Activated T-cell treated with anti-CD3 and anti-CD28 coated beads, Interleukin-2, amount 50 U/mL, for 72 hours (primary cell): ENCODE measurements at regions not wholly inside any gene's neighbourhood (a gene's known extent, or its start where the extent isn't known, plus 50 kb on each side); places are given as distances from the start of the nearest gene placed in this dataset.
"Not testable (repeated sequence)": the region's sequence is repeated elsewhere in the genome, so short reads cannot be mapped to it uniquely, and the experiment has no call there.

Source experiments
- ATAC-seq, 2 donors: fragments of 150-1000 bp; cut with Tn5 transposase; replicated peaks in 1 of 2; 2 replicates each; pipeline ENCODE4 v1.10.0; 2021; ENCODE audit warnings: moderate library complexity in 2 of 2, mild to moderate bottlenecking in 1 of 2
- DNase-seq, 2 donors: peaks; one replicate each; pipeline ENCODE4 v3.0.0; 2021 to 2022; ENCODE audit warnings: mixed read lengths in 1 of 2
- H3K27ac Mint-ChIP-seq: one replicate; pipeline ENCODE4 v1.8.0; 2022; ENCODE audit warnings: mild to moderate bottlenecking, moderate library complexity, mixed read lengths
- H3K27me3 Mint-ChIP-seq: one replicate; pipeline ENCODE4 v1.8.0; 2022; ENCODE audit warnings: low read depth, mixed read lengths
- H3K36me3 Mint-ChIP-seq, 2 donors: one replicate each; pipeline ENCODE4 v1.8.0; 2022; ENCODE audit warnings: mixed read lengths in 2 of 2, mild to moderate bottlenecking in 1 of 2; ENCODE audit not compliant: insufficient read depth in 2 of 2
- H3K4me1 Mint-ChIP-seq: one replicate; pipeline ENCODE4 v1.8.0; 2022; ENCODE audit warnings: low read depth, mixed read lengths
- H3K4me3 Mint-ChIP-seq, 2 donors: one replicate each; pipeline ENCODE4 v1.8.0; 2022; ENCODE audit warnings: mild to moderate bottlenecking in 2 of 2, mixed read lengths in 2 of 2, moderate library complexity in 2 of 2
- H3K9me3 Mint-ChIP-seq, 2 donors: one replicate each; pipeline ENCODE4 v1.8.0; 2022; ENCODE audit warnings: mixed read lengths in 2 of 2

GRCh38 chr10:29732918-29733317 lies 98.1 kb upstream of the SVIL start:
- ATAC-seq (no peak), DNase-seq (no peak)
- no peak overlapping the region for H3K4me3 Mint-ChIP-seq
- H3K9me3 Mint-ChIP-seq, result peaks cover 0 to 2% of the 10 kb centered on the region in 2 donors
- H3K27ac Mint-ChIP-seq, result no peak overlapping the region
- H3K4me1 Mint-ChIP-seq, result peaks cover 44% of the 10 kb centered on the region
- H3K36me3 Mint-ChIP-seq, result peaks cover 2 to 3% of the 10 kb centered on the region in 2 donors
- peaks cover 8% of the 10 kb centered on the region for H3K27me3 Mint-ChIP-seq

GRCh38 chr10:29731760-29732159 lies 97.0 kb upstream of the SVIL start:
- Mint-ChIP-seq H3K9me3 (peaks cover 0 to 2% of the 10 kb centered on the region in 2 donors), H3K4me1 (peaks cover 44% of the 10 kb centered on the region), H3K27me3 (no peaks in the 10 kb centered on the region), H3K36me3 (peaks cover 2 to 3% of the 10 kb centered on the region in 2 donors), H3K4me3 (no peak overlapping the region), H3K27ac (no peak overlapping the region)
- no peak for ATAC-seq
- no peak for DNase-seq

- no peak for ATAC-seq
- H3K4me1 Mint-ChIP-seq, result peaks cover 44% of the 10 kb centered on the region
- H3K36me3 Mint-ChIP-seq, result peaks cover 2 to 3% of the 10 kb centered on the region in 2 donors
- H3K9me3 Mint-ChIP-seq, result peaks cover 0 to 2% of the 10 kb centered on the region in 2 donors
- no peak overlapping the region for H3K4me3 Mint-ChIP-seq
- DNase-seq, result no peak
- H3K27me3 Mint-ChIP-seq, result no peaks in the 10 kb centered on the region
- no peak overlapping the region for H3K27ac Mint-ChIP-seq
Observed at GRCh38 chr10:29730969-29731368, 96.2 kb upstream of the SVIL start.

GRCh38 chr10:29730458-29730857 lies 95.7 kb upstream of the SVIL start:
- no peaks in the 10 kb centered on the region for H3K27me3 Mint-ChIP-seq
- H3K4me3 Mint-ChIP-seq, result no peak overlapping the region
- DNase-seq (no peak), ATAC-seq (no peak)
- peaks cover 0 to 2% of the 10 kb centered on the region in 2 donors for H3K9me3 Mint-ChIP-seq
- H3K4me1 Mint-ChIP-seq, result peaks cover 46% of the 10 kb centered on the region
- H3K27ac Mint-ChIP-seq, result no peak overlapping the region
- peaks cover 2 to 3% of the 10 kb centered on the region in 2 donors for H3K36me3 Mint-ChIP-seq

- Mint-ChIP-seq H3K36me3 (peaks cover 2 to 3% of the 10 kb centered on the region in 2 donors), H3K9me3 (peaks cover 0 to 2% of the 10 kb centered on the region in 2 donors), H3K27ac (no peak overlapping the region), H3K27me3 (no peaks in the 10 kb centered on the region), H3K4me1 (peaks cover 50% of the 10 kb centered on the region), H3K4me3 (no peak overlapping the region)
- no peak for DNase-seq
- ATAC-seq, result no peak
Observed at GRCh38 chr10:29728541-29729049, 93.8 kb upstream of the SVIL start.

GRCh38 chr10:29725927-29726326 lies 91.2 kb upstream of the SVIL start:
- ATAC-seq, result not testable (repeated sequence)

GRCh38 chr10:29725133-29725720 lies 90.5 kb upstream of the SVIL start:
- no peak for DNase-seq
- H3K4me3 Mint-ChIP-seq, result no peak overlapping the region
- H3K4me1 Mint-ChIP-seq, result peaks cover 30% of the 10 kb centered on the region
- peaks cover 5 to 6% of the 10 kb centered on the region in 2 donors for H3K36me3 Mint-ChIP-seq
- H3K27ac Mint-ChIP-seq, result no peak overlapping the region
- H3K27me3 Mint-ChIP-seq, result no peaks in the 10 kb centered on the region
- ATAC-seq, result no peak
- peaks cover 0 to 5% of the 10 kb centered on the region in 2 donors for H3K9me3 Mint-ChIP-seq

More at GRCh38 chr10:29725927-29726326, 91.2 kb upstream of the SVIL start:
- H3K36me3 Mint-ChIP-seq, DNase-seq, H3K4me3 Mint-ChIP-seq, H3K27ac Mint-ChIP-seq, H3K9me3 Mint-ChIP-seq, H3K27me3 Mint-ChIP-seq: not testable (repeated sequence)
- H3K4me1 Mint-ChIP-seq, result peaks cover 37% of the 10 kb centered on the region

GRCh38 chr10:29723726-29724125 lies 89.0 kb upstream of the SVIL start:
- peaks cover 10 to 12% of the 10 kb centered on the region in 2 donors for H3K36me3 Mint-ChIP-seq
- H3K9me3 Mint-ChIP-seq, result peaks cover 5 to 8% of the 10 kb centered on the region in 2 donors
- no peaks in the 10 kb centered on the region for H3K27me3 Mint-ChIP-seq
- peaks cover 26% of the 10 kb centered on the region for H3K4me1 Mint-ChIP-seq
- H3K27ac Mint-ChIP-seq, result no peak overlapping the region
- DNase-seq, result no peak
- no peak overlapping the region for H3K4me3 Mint-ChIP-seq
- no peak for ATAC-seq

GRCh38 chr10:29722777-29723176 lies 88.0 kb upstream of the SVIL start:
- Mint-ChIP-seq H3K27me3 (no peaks in the 10 kb centered on the region), H3K9me3 (peaks cover 5 to 8% of the 10 kb centered on the region in 2 donors), H3K27ac (no peak overlapping the region), H3K4me3 (no peak overlapping the region), H3K4me1 (peaks cover 19% of the 10 kb centered on the region), H3K36me3 (peaks cover 10 to 14% of the 10 kb centered on the region in 2 donors)
- no peak for ATAC-seq
- DNase-seq, result no peak

GRCh38 chr10:29720149-29720548 lies 85.4 kb upstream of the SVIL start:
- Mint-ChIP-seq H3K36me3 (peaks cover 10 to 19% of the 10 kb centered on the region in 2 donors), H3K9me3 (peaks cover 5 to 8% of the 10 kb centered on the region in 2 donors), H3K27me3 (no peaks in the 10 kb centered on the region), H3K4me1 (peaks cover 20% of the 10 kb centered on the region), H3K27ac (no peak overlapping the region), H3K4me3 (no peak overlapping the region)
- DNase-seq, result no peak
- no peak for ATAC-seq

GRCh38 chr10:29719281-29719675 lies 84.5 kb upstream of the SVIL start:
- no peak overlapping the region for H3K27ac Mint-ChIP-seq
- H3K27me3 Mint-ChIP-seq, result no peaks in the 10 kb centered on the region
- H3K9me3 Mint-ChIP-seq, result peaks cover 5 to 8% of the 10 kb centered on the region in 2 donors
- no peak overlapping the region for H3K4me3 Mint-ChIP-seq
- DNase-seq (no peak), ATAC-seq (no peak)
- H3K4me1 Mint-ChIP-seq, result peaks cover 21% of the 10 kb centered on the region
- H3K36me3 Mint-ChIP-seq, result peaks cover 10 to 19% of the 10 kb centered on the region in 2 donors

GRCh38 chr10:29715296-29715695 lies 80.5 kb upstream of the SVIL start:
- H3K9me3 Mint-ChIP-seq, result peaks cover 5 to 6% of the 10 kb centered on the region in 2 donors
- ATAC-seq (no peak), DNase-seq (no peak)
- H3K36me3 Mint-ChIP-seq, result peaks cover 8 to 17% of the 10 kb centered on the region in 2 donors
- H3K27ac Mint-ChIP-seq, result no peak overlapping the region
- H3K4me1 Mint-ChIP-seq, result peaks cover 18% of the 10 kb centered on the region
- no peaks in the 10 kb centered on the region for H3K27me3 Mint-ChIP-seq
- H3K4me3 Mint-ChIP-seq, result no peak overlapping the region

- Mint-ChIP-seq H3K4me1 (peaks cover 18% of the 10 kb centered on the region), H3K27ac (no peak overlapping the region), H3K36me3 (peaks cover 4 to 11% of the 10 kb centered on the region in 2 donors), H3K4me3 (no peak overlapping the region), H3K9me3 (peaks cover 1 to 2% of the 10 kb centered on the region in 2 donors), H3K27me3 (no peaks in the 10 kb centered on the region)
- no peak for DNase-seq
- ATAC-seq, result no peak
Observed at GRCh38 chr10:29714096-29714874, 79.5 kb upstream of the SVIL start.
